Testis (tissue), 2 donors: ENCODE measurements at regions not wholly inside any gene's neighbourhood (a gene's known extent, or its start where the extent isn't known, plus 50 kb on each side); places are given as distances from the start of the nearest gene placed in this dataset.

Experiments
- DNase-seq: peaks from one replicate; pipeline ENCODE4 v3.0.0-alpha.2; 2019
- H3K27ac ChIP-seq, 2 donors: fragments of 200-600 bp; sonication (generic); one replicate each; pipeline ENCODE4 v1.5.1; 2019
- H3K27me3 ChIP-seq: fragments of 200-600 bp; sonication (generic); one replicate; pipeline ENCODE4 v1.5.1; 2019
- H3K36me3 ChIP-seq: fragments of 200-600 bp; sonication (generic); one replicate; pipeline ENCODE4 v1.5.1; 2017; ENCODE audit warnings: low read depth; ENCODE audit errors: missing control alignments
- H3K4me1 ChIP-seq: fragments of 200-600 bp; sonication (generic); one replicate; pipeline ENCODE4 v1.5.1; 2019
- H3K4me3 ChIP-seq, 2 donors: fragments of 200-600 bp; sonication (generic); one replicate each; pipeline ENCODE4 v1.5.1; 2017 to 2019
- H3K9me3 ChIP-seq: fragments of 200-600 bp; sonication (generic); one replicate; pipeline ENCODE4 v1.5.1; 2017
- POLR2A ChIP-seq: fragments of 450-650 bp; IDR thresholded peaks from one replicate; pipeline ENCODE4 v1.6.1; 2017; ENCODE audit warnings: antibody characterized with exemption, mild to moderate bottlenecking, moderate library complexity
- WGBS, 2 donors: methylation state at CpG; one replicate each; pipeline ENCODE4 v1.1.5; 2018; 5-methylcytosine and 5-hydroxymethylcytosine counted together
- intact Hi-C: fragments of 100-400 bp; cut with DNase I; formaldehyde crosslinking; loops from one replicate; pipeline ENCODE4 v1.15.1; 2023; ENCODE audit warnings: low total_unique reads
- TF ChIP-seq, protein P1 (sequence below), 3 experiments: fragments of 450-650 bp in 2 of 3; fragments of 200-600 bp in 1 of 3; sonication (generic) in 1 of 3; IDR thresholded peaks; one replicate each; pipeline ENCODE4 v1.5.1; 2016 to 2019; ENCODE audit warnings: antibody characterized with exemption in 3 of 3, mild to moderate bottlenecking in 2 of 3, moderate library complexity in 1 of 3

DNA sequence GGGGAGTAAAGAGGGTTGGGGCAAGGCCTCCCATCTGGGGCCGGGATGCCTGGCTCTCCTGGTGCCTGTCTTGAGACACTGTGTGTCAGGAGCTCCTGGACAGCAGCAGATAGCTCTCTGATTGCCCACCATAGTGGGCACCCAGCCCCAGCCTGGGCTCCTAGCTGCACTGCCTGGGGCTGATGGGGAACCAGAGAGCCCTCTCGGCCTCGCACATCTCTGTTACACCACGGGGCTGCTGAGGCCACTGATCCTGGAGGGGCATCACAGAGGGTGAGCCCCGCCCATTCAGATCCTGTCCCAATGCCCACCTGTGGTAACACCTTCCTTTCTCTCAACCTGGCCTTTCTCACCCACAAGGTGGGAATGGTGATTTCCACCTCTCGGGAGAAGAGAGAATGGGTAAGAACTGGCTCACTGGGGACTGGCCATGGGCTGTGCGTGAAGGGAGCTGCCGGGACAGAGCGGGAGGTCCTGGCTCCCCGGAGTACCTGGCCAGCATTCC is 135.9 kb downstream of the URI1 start:
- intact Hi-C loops, result no loop called here

DNA sequence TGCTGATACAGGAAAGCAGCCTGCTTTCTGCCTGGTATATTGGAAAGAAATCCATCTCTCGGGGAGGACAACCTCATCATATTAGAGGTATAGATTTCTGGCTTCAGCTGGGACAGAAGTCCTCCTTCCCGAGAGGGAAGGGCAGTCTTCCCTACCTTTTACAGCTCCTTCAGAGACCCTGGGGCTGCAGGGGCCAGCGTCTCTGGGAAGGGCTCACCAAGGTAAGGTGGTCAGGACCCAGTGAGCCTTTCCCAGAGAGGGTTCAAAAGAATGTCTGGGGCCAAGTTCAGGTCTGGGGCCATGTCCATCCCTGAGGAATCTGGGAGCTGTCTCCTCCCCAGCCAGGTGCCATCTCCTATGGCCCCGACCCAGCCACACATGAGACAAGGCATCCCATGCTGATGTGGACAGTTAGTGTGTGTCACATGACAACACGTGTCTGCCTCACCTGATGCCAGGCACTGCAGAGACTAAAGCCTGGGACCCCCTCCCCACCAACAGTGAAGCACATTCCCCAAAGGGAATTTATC is 136.4 kb downstream of the URI1 start:
- H3K4me3 ChIP-seq, result no peak overlapping the region
- peaks cover 5% of the 10 kb centered on the region for H3K4me1 ChIP-seq
- DNase-seq, result no peak
- no peak overlapping the region for H3K27ac ChIP-seq
- intact Hi-C loops, result no loop called here
- WGBS, 2 donors, result 87 to 88% methylated on average over 4 to 5 of the region's 5 CpGs
- H3K27me3 ChIP-seq, result no peaks in the 10 kb centered on the region
- H3K9me3 ChIP-seq, result no peaks in the 10 kb centered on the region
- TF ChIP-seq POLR2A, result no peak
- TF ChIP-seq, protein P1, sequence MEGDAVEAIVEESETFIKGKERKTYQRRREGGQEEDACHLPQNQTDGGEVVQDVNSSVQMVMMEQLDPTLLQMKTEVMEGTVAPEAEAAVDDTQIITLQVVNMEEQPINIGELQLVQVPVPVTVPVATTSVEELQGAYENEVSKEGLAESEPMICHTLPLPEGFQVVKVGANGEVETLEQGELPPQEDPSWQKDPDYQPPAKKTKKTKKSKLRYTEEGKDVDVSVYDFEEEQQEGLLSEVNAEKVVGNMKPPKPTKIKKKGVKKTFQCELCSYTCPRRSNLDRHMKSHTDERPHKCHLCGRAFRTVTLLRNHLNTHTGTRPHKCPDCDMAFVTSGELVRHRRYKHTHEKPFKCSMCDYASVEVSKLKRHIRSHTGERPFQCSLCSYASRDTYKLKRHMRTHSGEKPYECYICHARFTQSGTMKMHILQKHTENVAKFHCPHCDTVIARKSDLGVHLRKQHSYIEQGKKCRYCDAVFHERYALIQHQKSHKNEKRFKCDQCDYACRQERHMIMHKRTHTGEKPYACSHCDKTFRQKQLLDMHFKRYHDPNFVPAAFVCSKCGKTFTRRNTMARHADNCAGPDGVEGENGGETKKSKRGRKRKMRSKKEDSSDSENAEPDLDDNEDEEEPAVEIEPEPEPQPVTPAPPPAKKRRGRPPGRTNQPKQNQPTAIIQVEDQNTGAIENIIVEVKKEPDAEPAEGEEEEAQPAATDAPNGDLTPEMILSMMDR (IDR thresholded peaks at IDR 0.05), result no peak
- no peaks in the 10 kb centered on the region for H3K36me3 ChIP-seq

More for the DNA sequence above, 135.9 kb downstream of the URI1 start:
- no peak overlapping the region for H3K27ac ChIP-seq
- no peaks in the 10 kb centered on the region for H3K27me3 ChIP-seq
- no peaks in the 10 kb centered on the region for H3K9me3 ChIP-seq
- no peak overlapping the region for H3K4me3 ChIP-seq
- no peaks in the 10 kb centered on the region for H3K4me1 ChIP-seq
- TF ChIP-seq, protein P1 (IDR thresholded peaks at IDR 0.05), result no peak
- TF ChIP-seq POLR2A, result no peak
- no peaks in the 10 kb centered on the region for H3K36me3 ChIP-seq
- DNase-seq, result no peak
- WGBS, 2 donors, result 87 to 94% methylated on average over 6 to 10 of the region's 10 CpGs

DNA sequence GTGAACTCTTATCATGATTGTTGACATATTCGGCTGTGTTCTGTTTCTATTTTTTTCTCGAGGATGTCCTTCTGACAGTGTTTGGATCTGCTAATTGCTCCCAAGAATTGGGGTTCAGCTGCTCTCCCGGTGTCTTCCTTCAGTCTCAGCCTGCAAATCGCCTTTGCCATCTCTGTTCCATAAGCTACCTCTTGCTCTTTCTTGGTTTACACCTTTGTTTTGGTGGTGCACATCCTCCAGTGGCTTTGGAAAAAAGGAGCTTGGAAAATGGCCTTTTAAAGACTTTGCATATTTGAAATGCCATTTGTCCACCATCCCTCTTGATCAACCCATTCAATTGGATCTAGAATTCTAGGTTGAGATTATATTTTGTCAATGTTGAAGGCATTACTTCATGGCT is 137.2 kb downstream of the URI1 start:
- Histone ChIP-seq H3K9me3 (no peaks in the 10 kb centered on the region), H3K36me3 (no peaks in the 10 kb centered on the region), H3K27me3 (no peaks in the 10 kb centered on the region), H3K4me1 (peaks cover 5% of the 10 kb centered on the region), H3K27ac (no peak overlapping the region), H3K4me3 (no peak overlapping the region)
- intact Hi-C loops, result no loop called here
- TF ChIP-seq POLR2A, result no peak
- TF ChIP-seq, protein P1 (IDR thresholded peaks at IDR 0.05), result no peak
- DNase-seq, result no peak
- WGBS, 2 donors, result 88 to 91% methylated on average over 4 of the region's 4 CpGs

DNA sequence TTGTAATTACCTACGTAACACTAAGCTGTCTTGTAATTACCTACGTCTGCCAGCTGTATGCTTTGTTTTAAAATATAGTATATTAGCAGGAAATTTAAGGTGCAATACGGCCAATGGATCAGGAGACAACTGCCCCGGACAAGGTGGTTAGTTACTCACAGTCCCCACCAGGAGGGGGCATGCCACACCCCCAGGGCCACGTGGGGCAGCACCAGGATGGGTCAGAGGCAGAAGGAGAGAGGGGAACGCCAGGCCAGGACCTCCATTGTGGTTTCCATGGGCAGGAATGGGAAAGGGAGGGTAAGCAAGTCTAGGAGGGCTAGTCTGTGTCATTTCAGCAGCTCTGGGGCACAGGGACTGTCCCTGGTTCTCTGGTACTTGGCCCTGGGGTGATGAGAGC is 140.1 kb downstream of the URI1 start:
- 87 to 94% methylated on average over 6 of the region's 6 CpGs for whole genome bisulfite sequencing, 2 donors
- no peak for TF ChIP-seq POLR2A
- TF ChIP-seq, protein P1 (IDR thresholded peaks at IDR 0.05), result no peak
- intact Hi-C loops, result no loop called here

DNA sequence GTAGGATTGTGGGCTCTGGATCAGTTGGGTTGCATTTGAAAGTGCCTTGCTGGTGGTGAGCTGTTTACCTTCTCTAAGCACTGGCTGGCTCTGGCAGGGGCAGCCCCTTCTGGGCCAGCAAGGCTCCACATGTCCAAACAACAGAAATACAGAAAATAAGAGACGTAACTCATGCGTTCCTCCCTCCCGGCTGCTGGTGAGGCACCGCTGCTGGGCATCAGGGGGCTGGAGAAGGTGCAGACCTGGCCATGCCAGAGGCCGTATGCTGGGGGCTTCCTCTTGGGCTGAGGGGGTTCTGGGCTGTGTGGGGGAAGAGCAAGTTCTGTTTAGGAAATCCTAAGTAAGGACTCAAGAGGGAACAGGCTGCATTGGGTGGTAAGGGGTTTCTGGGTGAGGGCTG is 140.6 kb downstream of the URI1 start:
- H3K27ac ChIP-seq, result no peak overlapping the region
- TF ChIP-seq POLR2A, result no peak
- TF ChIP-seq, protein P1 (IDR thresholded peaks at IDR 0.05), result no peak
- intact Hi-C loops, result no loop called here
- WGBS, 2 donors, result 87 to 90% methylated on average over 5 of the region's 5 CpGs
- H3K4me1 ChIP-seq, result peaks cover 14% of the 10 kb centered on the region
- no peak overlapping the region for H3K4me3 ChIP-seq
- H3K9me3 ChIP-seq, result no peaks in the 10 kb centered on the region
- no peak for DNase-seq
- H3K27me3 ChIP-seq, result no peaks in the 10 kb centered on the region
- H3K36me3 ChIP-seq, result no peaks in the 10 kb centered on the region

More for the DNA sequence above, 140.1 kb downstream of the URI1 start:
- Histone ChIP-seq H3K4me1 (peaks cover 14% of the 10 kb centered on the region), H3K36me3 (no peaks in the 10 kb centered on the region), H3K4me3 (no peak overlapping the region), H3K27ac (no peak overlapping the region), H3K27me3 (no peaks in the 10 kb centered on the region), H3K9me3 (no peaks in the 10 kb centered on the region)
- no peak for DNase-seq
